Activated naive CD4-positive, alpha-beta T cell (primary cell): ENCODE measurements at regions not wholly inside any gene's neighbourhood (a gene's known extent, or its start where the extent isn't known, plus 50 kb on each side); places are given as distances from the start of the nearest gene placed in this dataset.

Experiments used
- DNase-seq, 4 experiments: peaks; one replicate each; lab custom pipeline; 2025; lab: John Stamatoyannopoulos, UW

DNA sequence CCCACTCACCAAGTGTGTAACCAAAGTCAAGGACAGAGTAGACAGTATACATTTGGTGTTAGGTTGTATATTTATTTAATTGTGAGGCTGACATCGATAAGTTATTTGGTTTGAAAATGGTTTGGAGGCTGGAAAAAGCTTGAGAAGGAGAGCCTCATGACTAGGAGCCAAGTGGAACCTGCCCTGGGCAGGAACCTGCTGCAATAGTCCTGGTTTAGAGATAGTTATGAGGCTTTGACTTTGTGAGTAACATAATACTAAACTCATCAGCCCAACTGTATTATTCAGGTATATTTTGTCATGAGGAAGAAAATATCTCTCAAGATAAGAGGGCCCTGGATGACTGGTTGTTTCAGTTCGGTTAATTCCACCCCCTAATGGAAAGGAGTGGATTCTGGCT lies 234.3 kb upstream of the CYRIA start:
- no peak for DNase-seq

DNA sequence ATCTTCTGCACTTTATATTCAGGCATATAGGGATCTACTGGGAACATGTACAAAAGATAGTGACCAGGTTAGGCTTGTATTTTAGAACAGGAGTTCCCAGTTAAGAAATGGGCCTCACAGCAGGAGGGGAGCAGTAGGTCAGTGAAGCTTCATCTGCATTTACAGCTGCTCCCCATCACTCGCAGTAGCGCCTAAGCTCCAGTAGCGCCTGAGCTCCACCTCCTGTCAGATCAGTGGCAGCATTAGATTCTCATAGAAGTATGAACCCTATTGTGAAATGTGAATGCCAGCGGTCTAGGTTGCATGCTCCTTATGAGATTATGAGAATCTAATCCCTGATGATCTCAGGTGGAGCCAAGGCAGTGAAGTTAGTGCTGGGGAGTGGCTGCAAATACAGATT lies 224.4 kb upstream of the CYRIA start:
- DNase-seq = no peak

DNA sequence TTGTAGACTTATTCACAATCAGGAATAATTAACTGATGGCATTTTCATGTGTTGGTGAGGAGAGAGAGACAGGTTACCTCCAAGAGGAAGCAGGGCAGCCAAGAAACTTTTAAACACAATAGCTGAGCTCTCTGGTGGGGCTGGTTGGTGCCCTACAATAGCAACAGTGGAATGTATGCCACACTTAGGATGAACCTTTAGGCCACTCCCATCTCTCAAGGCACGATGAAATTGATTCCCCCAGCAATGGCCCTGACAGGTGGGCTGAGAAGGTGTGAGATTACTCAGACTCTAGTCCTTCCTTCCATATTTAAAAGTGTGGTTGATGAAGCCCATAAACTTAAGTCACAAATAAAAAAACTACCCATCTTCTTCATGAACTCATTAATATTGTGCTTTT lies 219.4 kb upstream of the CYRIA start:
- no peak for DNase-seq

DNA sequence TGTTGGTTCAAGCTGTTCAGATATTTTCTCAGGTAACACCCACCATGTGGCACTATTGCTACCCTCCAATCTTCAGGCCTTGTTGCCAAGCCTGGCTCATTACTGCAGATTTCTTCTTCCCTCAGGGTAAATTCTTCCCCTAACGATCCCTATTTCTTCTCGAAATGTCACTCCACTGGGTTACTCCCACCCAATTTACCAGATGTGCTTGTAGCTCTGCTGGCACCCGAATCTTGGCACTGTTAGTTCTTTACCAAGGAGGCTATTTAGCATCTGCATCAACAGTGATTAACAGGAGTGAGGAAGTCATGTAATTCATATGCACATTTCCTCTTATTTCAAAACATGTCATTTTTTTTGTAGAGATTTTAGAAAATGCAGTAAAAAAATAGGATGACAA lies 217.1 kb upstream of the CYRIA start:
- no peak for DNase-seq

DNA sequence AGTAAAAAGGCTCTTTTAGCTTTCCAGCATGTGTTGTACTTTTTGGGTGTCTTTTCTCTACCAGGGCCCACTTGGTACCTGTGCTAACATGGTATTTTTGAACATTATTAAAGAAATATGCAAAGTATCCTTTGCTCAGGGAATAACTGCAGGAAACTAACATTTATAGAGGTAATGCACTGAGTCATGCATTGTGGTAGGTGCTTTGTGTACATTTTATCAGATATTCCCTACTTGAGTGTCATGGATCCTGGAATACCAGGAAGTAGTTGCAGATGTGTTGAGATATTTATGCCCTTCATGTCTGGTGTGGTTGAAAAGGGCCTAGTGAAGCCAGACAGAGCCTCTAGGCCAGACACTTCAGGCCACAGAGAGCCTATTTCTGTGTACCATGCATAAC lies 215.5 kb upstream of the CYRIA start:
- DNase-seq = no peak

DNA sequence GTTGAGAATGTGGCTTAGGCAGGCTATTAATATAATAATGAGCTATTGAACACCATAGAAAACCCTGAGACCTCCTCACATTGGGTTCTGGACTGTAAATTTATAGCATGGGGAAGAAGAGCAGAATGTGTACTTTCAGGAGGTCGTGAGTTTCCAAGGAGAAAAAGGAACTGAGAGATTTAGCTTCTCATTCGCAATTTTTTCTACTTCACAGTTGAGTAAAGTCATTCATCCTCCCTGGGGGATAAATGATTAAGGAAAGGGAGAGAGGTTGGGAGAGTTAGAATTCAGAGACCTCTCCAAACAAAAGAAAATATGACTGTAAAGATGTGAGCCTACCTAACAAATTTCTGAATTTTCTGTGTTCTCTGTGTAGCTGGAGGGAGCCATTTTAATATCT lies 205.8 kb upstream of the CYRIA start:
- DNase-seq = no peak

DNA sequence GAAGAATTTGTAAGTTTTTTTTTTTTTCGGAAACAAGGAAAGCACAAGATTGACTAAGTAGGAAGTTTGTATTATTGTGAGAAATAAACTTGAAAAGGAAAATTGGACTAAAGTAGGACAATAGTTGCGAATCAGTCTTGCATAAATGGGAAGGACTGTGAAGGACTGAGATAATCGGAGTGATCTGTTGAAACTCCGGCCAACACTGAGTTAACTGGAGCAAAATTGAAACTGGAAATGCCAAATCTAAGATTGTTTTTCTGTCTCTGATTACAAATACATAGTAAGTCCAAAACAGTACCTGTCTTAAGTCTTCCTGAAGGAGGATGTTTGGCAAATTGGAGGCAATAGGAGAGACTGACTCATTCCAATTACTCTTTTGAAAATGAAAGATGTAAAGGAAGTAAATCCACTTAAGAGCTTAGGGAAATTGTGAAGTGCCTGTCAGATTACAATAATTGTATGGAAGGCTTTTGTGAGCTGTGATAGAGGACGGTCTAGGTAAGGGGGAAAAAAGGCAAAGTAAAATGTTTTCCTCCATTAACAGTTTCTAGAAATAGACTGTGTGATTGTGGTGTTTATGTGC lies 204.9 kb upstream of the CYRIA start:
- DNase-seq = no peak

DNA sequence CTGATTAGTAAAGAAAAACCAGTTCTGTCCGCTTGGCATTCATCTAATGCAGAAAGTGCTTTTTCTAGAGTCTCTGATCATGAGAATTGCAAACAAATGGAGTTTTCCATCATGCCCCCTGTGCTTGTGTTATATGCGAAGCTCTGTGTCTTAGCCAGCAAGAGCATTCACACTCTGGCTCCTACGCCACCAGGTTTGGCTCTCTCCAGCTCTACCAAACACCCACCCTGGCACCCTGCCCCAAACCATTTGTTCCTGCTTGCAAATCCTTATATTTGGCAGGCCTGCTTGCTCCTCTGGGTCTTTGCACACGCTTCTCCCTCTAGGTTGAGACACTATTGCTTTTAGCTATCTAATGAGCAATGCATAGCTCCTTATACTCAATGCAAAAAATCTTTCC lies 204.1 kb upstream of the CYRIA start:
- DNase-seq = no peak

DNA sequence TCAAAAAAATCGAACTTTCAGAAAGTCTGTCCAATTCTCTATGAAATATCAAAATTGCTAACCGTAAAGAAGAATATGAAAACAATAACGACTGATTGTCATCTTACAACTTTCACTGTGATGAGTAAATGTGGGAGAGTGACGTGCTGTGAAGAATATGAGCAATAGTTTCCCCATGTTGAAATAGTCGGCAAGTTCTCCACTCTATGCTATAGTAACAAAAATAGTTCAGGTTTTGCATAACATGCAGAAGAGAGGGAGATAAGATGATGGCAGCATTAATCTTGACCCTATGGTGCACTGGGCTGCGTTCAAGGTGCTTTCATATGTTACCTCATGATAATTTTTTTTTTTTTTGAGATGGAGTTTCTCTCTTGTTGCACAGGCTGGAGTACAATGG lies 196.8 kb upstream of the CYRIA start:
- no peak for DNase-seq

DNA sequence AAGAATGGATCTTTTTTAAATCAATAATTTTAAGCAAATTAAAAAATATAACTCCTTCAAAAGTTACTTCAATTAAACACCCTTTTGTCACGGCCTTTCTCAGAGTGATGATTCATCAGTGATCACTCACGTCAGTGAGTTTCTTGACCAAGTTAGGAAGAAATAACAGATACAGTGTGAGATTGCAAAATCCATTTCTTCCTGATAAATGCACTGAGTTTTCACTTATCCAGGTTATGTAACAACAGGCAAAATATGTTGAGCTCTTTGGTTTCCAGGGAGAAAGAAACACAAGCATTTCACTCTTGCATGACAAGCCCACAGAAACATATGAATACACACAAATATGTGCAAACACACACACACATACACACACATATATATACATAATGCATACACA lies 195.9 kb upstream of the CYRIA start:
- DNase-seq = no peak

DNA sequence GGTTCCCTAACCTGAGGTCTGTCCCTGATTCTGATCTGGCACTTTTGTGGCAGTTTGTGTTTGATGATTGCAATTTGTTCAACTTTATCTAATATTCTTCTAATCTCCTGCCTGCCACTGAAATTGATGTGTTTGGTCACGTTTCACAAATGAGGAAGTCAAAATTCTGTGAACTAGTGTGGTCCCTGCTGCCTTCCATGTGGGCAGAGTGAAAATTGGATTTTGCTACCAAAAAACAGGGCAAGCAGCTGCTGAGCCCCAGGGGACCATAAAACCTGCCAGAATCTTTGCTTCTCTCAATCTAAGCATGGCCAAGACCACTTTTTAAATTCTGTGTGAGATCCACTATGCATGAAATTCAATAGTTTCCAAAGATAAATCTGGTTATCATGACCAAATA lies 195.5 kb upstream of the CYRIA start:
- no peak for DNase-seq

DNA sequence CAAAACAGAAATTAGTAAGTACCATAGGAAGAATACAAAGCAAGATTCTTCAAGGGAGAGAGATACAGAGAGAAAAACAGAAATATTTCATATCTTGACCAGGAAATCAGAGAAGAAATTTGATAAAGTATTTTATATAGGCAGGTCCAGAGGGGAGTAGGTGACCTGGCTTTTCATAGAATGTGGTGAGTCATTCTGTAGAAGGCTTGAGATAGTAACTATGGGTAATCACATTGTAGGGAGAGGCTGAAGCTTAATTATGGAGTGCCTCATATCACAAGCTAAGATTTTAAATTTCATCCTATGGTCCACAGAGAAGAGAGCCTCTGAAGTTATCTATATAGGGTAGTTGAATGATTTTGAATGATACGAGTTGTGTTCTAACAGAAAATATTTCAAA lies 195.0 kb upstream of the CYRIA start:
- no peak for DNase-seq

DNA sequence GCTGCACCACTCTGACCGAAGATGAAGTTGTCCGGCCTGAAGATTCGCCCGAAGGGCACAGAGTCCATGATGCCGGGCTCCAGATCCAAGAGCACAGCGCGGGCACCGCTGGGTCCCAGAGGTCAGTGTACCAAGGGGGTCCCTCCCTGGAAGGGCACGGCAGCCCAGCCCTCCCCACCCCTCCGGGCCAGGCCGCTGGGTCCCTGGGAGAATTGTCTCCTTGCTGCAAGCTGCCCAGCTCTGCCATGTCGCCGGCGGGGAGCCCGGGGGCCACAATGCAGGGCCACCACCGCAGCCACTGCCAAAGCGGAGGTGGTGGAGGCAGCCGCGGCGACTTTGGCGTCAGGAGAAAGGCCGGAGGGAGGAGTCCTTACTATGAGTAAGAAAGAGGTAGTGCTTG lies 189.5 kb upstream of the CYRIA start:
- DNase-seq = no peak

DNA sequence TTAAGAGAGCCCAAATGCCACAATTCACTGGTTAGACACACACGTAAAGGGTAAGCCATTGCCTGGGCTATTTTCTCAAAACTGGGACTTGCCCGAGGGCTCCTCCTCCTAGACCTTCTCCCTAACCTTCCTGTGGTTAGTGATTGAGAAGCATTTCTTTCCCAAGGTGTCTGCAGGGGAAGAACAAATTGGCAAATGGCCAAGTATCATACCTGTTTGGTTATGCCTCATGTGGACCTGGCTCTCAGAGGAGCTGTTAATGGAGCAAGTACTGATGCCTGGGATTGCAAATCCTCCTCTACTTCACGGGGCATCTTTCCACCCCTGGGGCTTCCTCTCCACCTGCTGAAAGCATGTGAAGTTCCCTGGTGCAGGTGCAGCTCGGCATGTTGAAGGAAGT lies 187.5 kb upstream of the CYRIA start:
- DNase-seq = no peak

DNA sequence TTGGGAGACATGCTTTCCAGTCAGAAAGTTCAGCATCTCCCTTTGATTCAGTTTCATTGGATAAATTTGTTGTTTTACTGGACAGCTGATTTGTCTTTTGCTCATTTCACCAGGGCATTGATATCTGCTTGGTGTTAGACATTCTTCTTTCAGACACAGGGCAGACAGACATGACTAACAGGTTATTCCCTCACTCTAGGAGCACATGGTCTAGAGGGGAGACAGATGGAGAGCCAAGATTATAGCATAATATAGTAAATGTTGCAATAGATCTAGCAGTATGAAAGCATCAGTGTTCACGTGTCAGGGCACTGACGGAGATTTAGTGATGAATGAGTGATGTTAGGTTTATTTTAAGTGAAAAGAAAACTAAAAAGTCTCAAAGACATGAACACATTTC lies 187.0 kb upstream of the CYRIA start:
- no peak for DNase-seq

DNA sequence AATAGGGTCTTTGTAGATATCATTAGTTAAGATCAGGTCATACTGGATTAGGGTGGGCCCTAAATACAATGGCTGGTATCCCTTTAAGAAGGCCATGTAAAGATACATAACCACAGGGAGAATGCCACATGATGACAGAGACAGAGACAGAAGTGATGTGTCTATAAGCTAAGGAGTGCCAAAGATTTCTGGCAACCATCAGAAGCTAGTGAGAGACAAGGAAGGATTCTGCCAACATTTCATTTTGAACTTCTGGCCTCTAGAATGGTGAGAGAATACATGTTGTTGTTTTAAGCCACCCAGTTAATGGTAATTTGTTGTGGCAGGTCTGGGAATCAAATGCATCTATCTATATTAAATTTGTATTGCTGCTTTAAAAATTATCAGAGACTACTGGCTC lies 185.5 kb upstream of the CYRIA start:
- DNase-seq = no peak

DNA sequence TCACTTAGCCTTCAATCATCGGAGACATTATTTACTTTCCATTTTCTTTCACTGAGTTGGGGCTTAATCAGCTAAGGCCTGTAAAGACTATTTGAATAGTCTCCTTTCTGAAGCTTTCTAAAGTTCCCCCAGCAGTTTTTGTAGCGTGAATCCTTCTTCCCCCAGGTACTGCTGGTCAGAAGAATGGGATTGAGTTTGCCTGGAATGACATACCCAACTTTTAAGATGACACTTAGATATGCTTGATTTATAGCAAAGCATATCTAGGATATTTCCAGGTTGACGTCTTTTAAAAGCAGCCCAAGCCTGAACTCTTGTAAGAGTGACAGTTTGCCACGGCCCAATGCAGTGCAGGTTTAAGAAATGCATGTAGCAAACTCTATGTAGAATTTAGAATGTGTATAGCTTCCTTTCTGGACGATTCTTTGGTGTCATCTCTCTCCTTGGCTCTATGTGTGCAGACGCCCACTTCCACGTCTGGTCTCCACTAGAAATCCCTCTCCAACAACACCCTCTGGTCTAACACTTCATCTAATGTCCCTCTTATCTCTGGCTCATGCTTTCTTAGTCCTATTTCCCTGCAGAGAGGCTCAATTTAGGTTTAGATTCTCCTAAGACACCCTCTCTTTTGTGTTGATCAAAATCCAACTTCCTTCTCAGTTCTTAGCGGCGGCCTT lies 175.0 kb upstream of the CYRIA start:
- DNase-seq = no peak

DNA sequence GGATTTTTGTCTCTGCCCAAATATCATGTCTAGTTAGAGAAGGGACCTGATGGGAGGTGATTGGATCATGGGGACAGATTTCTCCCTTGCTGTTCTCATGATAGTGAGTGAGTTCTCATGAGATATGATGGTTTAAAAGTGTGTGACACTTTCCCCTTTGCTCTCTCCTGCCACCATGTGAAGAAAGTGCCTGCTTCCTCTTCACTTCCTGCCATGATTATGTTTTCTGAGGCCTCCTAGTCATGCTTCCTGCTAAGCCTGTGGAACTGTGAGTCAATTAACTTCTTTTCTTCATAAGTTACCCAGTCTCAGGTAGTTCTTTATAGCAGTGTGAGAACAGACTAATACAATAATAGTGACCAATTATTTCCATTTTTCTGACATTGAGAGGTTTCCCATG lies 167.3 kb upstream of the CYRIA start:
- no peak for DNase-seq

DNA sequence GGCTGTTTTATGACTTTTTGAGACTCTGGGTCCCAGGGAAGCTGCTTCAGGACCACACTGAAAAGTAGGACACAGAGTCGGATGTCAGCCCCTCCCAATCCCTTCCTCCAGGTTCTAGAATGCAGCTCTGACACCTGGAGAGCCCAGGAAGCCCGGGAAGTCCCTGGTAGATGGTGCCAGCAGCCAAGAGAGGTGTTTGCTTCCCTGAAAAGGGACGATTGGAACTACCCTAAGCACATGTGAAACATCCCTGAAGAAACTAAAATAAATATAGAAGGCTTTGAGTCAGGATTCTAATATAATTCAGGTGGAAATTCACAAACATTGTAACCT lies 163.2 kb upstream of the CYRIA start:
- no peak for DNase-seq

DNA sequence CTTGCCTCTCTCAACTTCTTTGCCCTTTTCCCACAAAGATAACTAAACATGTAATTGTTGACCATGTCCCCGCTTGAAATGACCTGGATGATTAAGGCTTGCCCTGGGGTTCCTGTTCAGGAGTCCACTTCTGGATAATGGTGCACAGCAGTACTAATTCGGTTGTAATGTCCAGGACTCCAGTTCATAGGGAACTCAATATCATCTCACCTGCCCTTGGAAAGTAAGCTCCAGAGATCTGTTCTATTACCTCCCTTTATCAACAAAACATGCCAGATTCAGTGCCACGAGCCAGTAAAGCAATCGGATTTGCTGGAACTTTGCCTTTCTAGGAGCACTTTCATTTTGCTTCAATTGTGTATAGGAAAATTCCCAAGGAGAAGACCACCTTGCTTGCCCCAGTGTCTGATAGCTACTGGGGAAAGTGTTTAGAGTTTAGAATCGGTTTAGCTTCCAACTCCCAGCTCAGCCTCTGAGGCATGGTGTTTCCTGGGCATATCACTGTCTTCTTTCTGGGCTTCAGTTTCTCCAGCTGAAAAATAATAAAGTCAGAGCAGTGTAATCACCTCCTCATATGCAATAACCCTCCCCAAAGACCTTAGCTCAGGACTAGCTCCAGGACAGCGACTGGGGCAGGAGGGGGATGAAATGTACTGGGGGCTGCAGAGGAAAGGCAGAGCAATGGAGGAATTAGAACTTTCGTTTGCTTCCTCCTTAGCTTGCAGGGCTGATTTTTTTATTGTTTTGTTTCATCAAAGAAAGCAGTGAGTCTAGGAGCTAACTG lies 162.6 kb upstream of the CYRIA start:
- no peak for DNase-seq

DNA sequence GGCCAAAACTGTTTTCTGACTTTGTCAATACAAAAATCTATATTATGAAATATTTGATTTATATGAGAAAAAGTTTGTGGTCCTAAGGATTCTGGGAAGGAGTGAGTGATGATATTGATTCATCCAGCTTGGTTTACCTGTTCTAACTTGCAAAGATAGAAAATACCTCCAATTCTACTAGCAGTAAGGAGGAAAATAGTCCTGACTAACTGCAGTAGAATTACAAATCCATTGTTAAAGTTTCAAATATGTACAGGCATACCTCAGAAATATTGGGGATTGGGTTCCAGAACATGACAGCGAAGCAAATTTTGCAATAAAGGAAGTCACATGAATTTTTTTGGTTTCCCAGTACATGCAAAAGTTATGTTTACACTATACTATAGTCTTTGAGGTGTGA lies 158.8 kb upstream of the CYRIA start:
- DNase-seq = no peak

DNA sequence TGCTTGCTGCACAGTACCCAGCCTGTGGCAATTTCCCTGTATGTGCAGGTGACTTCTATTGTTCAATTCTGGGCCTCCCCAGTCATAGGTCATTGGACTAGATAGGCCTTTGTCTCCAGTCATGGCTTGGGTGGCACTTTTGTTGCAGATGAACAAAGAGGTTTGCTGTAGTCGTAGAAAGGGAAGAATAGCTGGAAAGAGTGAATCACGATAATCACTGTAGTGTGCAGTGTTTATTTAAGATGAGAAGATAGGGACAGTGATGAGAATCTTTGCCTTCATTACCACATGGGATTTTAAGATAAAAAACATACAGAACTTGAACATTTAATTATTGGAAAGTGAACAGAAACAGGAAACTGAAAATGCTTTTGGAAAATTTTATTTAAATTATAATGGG lies 156.1 kb upstream of the CYRIA start:
- DNase-seq = no peak

DNA sequence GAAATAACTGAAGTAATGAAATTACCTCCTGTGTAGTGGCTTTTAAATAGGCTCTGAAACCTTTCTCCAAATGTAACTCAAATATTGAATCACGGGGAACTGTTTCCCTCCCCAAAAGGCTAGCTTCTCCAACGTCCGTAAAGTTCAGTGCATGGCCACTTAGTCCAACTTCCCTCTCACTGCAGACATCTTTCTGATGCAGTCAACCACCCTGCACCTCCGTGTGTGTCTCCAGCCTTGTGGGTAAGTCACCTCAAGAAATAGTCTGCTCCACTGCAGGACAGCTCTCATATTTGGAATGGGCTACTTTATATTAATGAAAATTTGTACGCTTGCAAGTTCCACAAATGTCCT lies 152.5 kb upstream of the CYRIA start:
- DNase-seq = no peak
